T-helper 17 cell (primary cell): ENCODE measurements at regions not wholly inside any gene's neighbourhood (a gene's known extent, or its start where the extent isn't known, plus 50 kb on each side); places are given as distances from the start of the nearest gene placed in this dataset.

Experiments used
- ATAC-seq: fragments of 150-1000 bp; cut with Tn5 transposase; 2 replicates; pipeline ENCODE4 v1.10.0; 2021; ENCODE audit warnings: mild to moderate bottlenecking, moderate library complexity
- DNase-seq, 3 donors: peaks; one replicate each; pipeline versions ENCODE4 v3.0.0 to v3.0.0-alpha.2; 2020 to 2021
- H3K9me3 ChIP-seq: one replicate; pipeline ENCODE4 v1.7.0; 2013; ENCODE audit warnings: low read length, mild to moderate bottlenecking; ENCODE audit not compliant: control insufficient read depth, poor library complexity, severe bottlenecking
- H3K27ac Mint-ChIP-seq: one replicate; pipeline ENCODE4 v1.8.0; 2022; ENCODE audit warnings: mild to moderate bottlenecking, moderate library complexity, mixed read lengths
- H3K27me3 Mint-ChIP-seq: one replicate; pipeline ENCODE4 v1.8.0; 2022; ENCODE audit warnings: mixed read lengths
- H3K36me3 Mint-ChIP-seq: one replicate; pipeline ENCODE4 v1.8.0; 2022; ENCODE audit warnings: low read depth, mixed read lengths
- H3K4me1 Mint-ChIP-seq: one replicate; pipeline ENCODE4 v1.8.0; 2022; ENCODE audit warnings: mild to moderate bottlenecking, mixed read lengths
- H3K4me3 Mint-ChIP-seq: one replicate; pipeline ENCODE4 v1.8.0; 2022; ENCODE audit warnings: mild to moderate bottlenecking, moderate library complexity, mixed read lengths

DNA sequence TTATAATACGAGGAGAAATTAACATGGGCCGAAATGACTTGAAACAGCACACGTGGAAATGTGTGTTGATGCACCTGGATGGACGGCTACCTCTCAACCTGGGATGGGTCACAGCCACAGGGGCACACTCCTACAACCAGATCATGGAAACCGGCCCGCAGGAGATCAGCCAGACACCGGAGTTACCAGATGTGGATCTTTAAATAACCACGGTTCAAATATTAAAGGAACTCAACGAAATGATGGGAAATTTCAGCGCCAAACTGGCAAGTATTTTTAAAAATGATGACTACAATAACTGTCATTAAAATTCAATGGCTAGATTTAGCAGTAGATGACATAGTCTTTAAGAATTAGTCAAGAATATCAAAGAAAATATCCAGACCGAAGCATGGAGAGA lies 166.9 kb upstream of the GPR12 start:
- Mint-ChIP-seq H3K4me1 (peaks cover 6% of the 10 kb centered on the region), H3K4me3 (no peak overlapping the region), H3K27ac (no peak overlapping the region), H3K36me3 (no peaks in the 10 kb centered on the region), H3K27me3 (peaks cover 56% of the 10 kb centered on the region)
- ATAC-seq (no peak), DNase-seq (no peak)
- H3K9me3 ChIP-seq, result no peaks in the 10 kb centered on the region

DNA sequence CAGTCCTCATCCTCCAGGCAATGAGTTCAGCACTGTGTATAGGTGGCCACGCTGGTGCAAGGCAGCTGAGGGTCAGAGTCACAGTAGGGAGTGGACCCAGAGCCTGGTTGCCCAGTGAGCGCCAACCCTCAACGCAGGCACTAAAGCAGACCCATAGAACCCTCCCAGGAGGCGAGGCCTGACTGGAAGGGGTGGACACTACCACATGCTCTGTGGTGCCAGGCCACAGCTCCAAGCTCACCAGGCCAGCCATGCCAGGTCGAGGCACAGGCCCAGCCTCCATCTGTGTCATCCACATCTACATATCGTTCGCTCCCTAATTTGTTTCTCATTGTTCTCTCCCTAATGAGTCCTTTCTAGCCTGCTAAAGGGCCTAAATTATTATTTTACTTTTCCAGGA lies 165.8 kb upstream of the GPR12 start:
- no peaks in the 10 kb centered on the region for H3K36me3 Mint-ChIP-seq
- H3K27ac Mint-ChIP-seq, result no peak overlapping the region
- no peak for ATAC-seq
- no peak for DNase-seq
- peaks cover 6% of the 10 kb centered on the region for H3K4me1 Mint-ChIP-seq
- H3K4me3 Mint-ChIP-seq, result no peak overlapping the region
- peaks cover 66% of the 10 kb centered on the region for H3K27me3 Mint-ChIP-seq
- no peaks in the 10 kb centered on the region for H3K9me3 ChIP-seq

DNA sequence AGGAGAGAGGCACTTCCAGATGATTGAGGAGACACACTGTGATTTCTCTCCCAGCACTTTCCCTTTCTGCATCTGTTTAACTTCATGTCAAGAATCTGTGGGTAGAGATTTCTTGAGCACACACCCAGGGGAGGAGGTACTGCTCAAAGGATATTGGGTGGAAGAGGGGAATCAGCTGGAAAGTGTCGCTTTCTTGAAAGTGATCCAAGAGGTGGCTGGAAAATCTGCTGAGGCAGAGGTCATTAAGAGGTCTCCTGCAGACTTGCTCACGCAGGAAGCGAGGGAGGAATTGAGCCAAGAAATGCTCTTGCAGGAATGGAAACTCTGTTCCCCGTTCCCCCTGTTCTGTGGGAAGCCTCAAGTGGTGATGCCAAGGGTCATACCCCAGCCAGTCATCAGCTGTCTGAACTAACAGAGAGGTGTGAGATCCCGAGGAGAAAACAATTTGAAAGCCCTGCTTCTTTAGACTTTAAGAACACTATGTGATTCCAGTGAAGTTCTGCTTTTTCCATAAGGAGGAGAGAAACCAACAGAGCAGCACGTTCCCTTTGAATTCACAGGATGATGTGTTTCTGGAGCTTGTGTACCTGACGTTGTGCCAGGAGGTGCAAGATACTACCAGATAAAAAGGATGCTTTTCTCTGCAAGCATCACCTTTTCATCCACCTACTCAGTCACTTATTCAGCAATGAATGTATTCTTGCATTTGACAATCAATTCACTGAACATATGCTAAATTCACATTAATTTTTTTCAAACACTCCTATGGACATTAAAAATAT lies 163.4 kb upstream of the GPR12 start:
- H3K9me3 ChIP-seq, result no peaks in the 10 kb centered on the region
- H3K27me3 Mint-ChIP-seq, result peaks cover 77% of the 10 kb centered on the region
- no peaks in the 10 kb centered on the region for H3K36me3 Mint-ChIP-seq
- ATAC-seq (no peak), DNase-seq (no peak)
- H3K4me1 Mint-ChIP-seq, result peaks cover 2% of the 10 kb centered on the region
- H3K27ac Mint-ChIP-seq, result no peak overlapping the region
- no peak overlapping the region for H3K4me3 Mint-ChIP-seq

DNA sequence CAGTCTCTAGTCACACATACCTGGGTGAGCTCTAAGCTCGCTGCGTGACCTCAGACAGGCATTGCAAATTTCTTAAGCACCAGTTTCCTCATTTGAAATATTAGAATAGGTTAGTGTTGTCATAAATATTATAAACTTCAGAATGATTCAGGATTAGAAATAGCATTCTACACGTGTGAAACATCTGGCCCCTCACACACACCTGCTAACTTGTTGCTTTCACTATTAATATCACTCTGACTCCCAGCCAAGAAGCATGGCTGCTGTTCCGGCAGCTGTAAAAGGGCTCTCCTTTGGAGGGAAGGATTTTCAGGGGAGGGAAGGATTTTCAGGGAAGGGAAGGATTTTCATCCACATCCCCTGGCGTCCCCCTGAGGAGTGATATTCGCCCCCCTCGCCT lies 161.3 kb upstream of the GPR12 start:
- DNase-seq, result no peak
- Mint-ChIP-seq H3K27ac (no peak overlapping the region), H3K36me3 (no peaks in the 10 kb centered on the region), H3K4me3 (no peak overlapping the region), H3K27me3 (peaks cover 68% of the 10 kb centered on the region), H3K4me1 (peaks cover 2% of the 10 kb centered on the region)
- H3K9me3 ChIP-seq, result no peaks in the 10 kb centered on the region
- no peak for ATAC-seq

DNA sequence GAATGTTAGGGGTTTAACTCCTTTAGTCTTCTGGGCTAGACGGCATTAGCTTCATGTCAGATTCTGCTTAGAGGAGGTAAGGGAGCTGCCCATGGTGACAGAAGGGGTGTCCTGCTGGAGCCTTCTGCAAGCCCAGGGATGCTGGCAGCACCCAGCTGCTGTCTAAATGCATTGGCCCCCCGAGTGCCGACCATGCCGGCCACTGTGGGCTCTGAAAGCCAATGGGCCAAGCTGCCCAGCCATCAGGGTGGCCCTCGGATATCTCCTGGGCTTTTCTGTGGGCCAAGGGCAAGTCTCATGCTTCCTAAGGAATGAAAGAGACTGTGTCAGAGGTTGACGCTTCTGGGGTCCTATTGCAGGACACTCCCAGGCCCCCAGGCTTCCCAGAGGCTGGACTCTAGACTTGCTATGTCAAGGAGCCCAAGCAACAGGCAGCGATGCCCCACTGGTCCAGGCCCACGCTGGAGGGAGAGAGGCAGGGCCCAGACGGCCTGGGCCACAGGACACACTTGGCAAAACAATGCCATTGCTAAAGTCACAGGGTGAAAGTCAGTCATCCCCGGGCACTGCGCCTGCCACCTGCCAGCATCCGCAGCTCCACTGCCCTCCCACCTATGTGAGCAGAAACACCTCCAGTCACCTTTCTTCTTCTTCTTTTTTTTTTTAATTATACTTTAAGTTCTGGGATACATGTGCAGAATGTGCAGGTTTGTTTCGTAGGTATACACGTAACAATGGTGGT lies 160.2 kb upstream of the GPR12 start:
- H3K9me3 ChIP-seq, result no peaks in the 10 kb centered on the region
- Mint-ChIP-seq H3K4me1 (peaks cover 2% of the 10 kb centered on the region), H3K4me3 (no peak overlapping the region), H3K27me3 (peaks cover 58% of the 10 kb centered on the region), H3K36me3 (no peaks in the 10 kb centered on the region), H3K27ac (no peak overlapping the region)
- no peak for ATAC-seq
- DNase-seq, result no peak

- Mint-ChIP-seq H3K27ac (no peak overlapping the region), H3K4me1 (peaks cover 6% of the 10 kb centered on the region), H3K27me3 (peaks cover 63% of the 10 kb centered on the region), H3K36me3 (no peaks in the 10 kb centered on the region), H3K4me3 (no peak overlapping the region)
- no peaks in the 10 kb centered on the region for H3K9me3 ChIP-seq
- DNase-seq (no peak), ATAC-seq (no peak)
These were observed 159.1 kb upstream of the GPR12 start for GRCh38 chr13:26919732-26920131.

DNA sequence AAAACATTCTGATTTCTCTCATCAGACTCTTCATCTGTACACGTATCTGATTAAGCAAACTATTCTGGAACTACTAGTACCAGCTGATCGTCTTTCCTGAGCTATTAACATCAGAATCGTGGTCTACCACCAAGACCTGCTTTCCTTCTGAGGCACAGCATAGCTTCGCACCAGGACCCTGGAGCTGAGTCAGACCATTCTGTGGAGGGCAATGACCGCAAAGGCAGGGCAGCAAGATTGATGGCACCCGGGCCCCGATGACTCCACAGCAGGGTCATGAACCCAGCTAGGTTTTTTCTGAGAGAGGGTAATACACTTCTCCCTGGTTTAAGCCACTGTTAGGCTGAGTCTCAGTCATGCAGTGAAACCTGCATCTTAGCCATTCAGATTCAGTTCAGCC lies 158.7 kb upstream of the GPR12 start:
- peaks cover 62% of the 10 kb centered on the region for H3K27me3 Mint-ChIP-seq
- H3K4me3 Mint-ChIP-seq, result no peak overlapping the region
- H3K27ac Mint-ChIP-seq, result no peak overlapping the region
- no peaks in the 10 kb centered on the region for H3K36me3 Mint-ChIP-seq
- no peaks in the 10 kb centered on the region for H3K9me3 ChIP-seq
- peaks cover 7% of the 10 kb centered on the region for H3K4me1 Mint-ChIP-seq
- ATAC-seq (no peak), DNase-seq (no peak)

- Mint-ChIP-seq H3K36me3 (no peaks in the 10 kb centered on the region), H3K4me1 (peaks cover 6% of the 10 kb centered on the region), H3K27ac (no peak overlapping the region), H3K27me3 (peaks cover 33% of the 10 kb centered on the region), H3K4me3 (no peak overlapping the region)
- no peak for ATAC-seq
- no peak for DNase-seq
- no peaks in the 10 kb centered on the region for H3K9me3 ChIP-seq
These were observed 154.0 kb upstream of the GPR12 start for GRCh38 chr13:26914624-26915023.

DNA sequence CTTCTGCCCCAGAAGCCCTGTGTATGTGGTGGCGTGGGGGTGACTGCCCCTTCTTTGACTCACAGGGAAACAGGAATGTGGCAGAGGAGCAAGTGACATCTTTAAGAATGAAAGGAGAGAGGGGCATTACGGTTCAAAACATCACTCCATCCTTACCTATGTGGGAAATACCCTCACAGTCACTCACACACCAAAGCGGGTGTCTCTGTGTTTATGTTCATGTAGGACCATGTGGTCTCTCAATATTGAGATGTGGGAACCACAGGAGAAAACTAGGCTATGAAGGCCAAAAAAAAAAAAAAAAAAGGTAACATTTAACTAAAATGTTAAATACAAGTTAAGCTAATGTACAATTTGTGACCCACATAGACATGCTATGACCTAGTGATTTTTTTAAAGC lies 153.6 kb upstream of the GPR12 start:
- Mint-ChIP-seq H3K27ac (no peak overlapping the region), H3K36me3 (no peaks in the 10 kb centered on the region)
- no peak for ATAC-seq

GRCh38 chr13:26910754-26911465 lies 150.3 kb upstream of the GPR12 start:
- Mint-ChIP-seq H3K36me3 (peaks cover 3% of the 10 kb centered on the region), H3K4me1 (peaks cover 6% of the 10 kb centered on the region), H3K27me3 (peaks cover 58% of the 10 kb centered on the region), H3K27ac (no peak overlapping the region), H3K4me3 (no peak overlapping the region)
- ATAC-seq, result no peak
- H3K9me3 ChIP-seq, result no peaks in the 10 kb centered on the region
- no peak for DNase-seq

More for the DNA sequence above, 153.6 kb upstream of the GPR12 start:
- H3K27me3 Mint-ChIP-seq, result peaks cover 33% of the 10 kb centered on the region
- no peak overlapping the region for H3K4me3 Mint-ChIP-seq
- H3K4me1 Mint-ChIP-seq, result peaks cover 6% of the 10 kb centered on the region
- no peak for DNase-seq
- no peaks in the 10 kb centered on the region for H3K9me3 ChIP-seq

DNA sequence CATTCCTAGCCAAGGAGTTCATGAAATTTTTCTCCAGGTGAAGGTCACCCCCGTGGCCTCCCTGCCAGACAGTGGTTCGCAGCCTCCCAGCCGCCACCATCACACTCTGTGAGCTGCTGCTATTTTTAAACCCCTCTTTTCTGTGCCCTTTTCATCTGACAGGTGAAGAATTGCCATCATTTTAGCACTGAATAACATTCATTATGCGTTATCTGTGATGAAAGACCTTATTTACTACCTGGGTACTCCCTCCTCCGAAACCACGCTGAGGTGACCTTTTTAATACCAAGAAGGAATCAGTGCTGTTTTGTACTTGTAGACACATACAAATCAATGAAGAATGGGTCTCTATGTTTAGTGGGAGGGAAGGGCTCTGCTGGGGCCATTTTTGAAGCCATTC lies 148.9 kb upstream of the GPR12 start:
- H3K27me3 Mint-ChIP-seq, result peaks cover 57% of the 10 kb centered on the region
- DNase-seq (no peak), ATAC-seq (no peak)
- H3K36me3 Mint-ChIP-seq, result peaks cover 3% of the 10 kb centered on the region
- H3K27ac Mint-ChIP-seq, result no peak overlapping the region
- no peaks in the 10 kb centered on the region for H3K4me1 Mint-ChIP-seq
- no peaks in the 10 kb centered on the region for H3K9me3 ChIP-seq
- H3K4me3 Mint-ChIP-seq, result no peak overlapping the region

- Mint-ChIP-seq H3K36me3 (peaks cover 3% of the 10 kb centered on the region), H3K27ac (no peak overlapping the region)
These were observed 147.5 kb upstream of the GPR12 start for GRCh38 chr13:26908126-26908525.

GRCh38 chr13:26899202-26899601 lies 138.6 kb upstream of the GPR12 start:
- H3K36me3 Mint-ChIP-seq, result peaks cover 2% of the 10 kb centered on the region

More at GRCh38 chr13:26908126-26908525, 147.5 kb upstream of the GPR12 start:
- ATAC-seq (no peak), DNase-seq (no peak)
- H3K4me1 Mint-ChIP-seq, result no peaks in the 10 kb centered on the region
- H3K9me3 ChIP-seq, result no peaks in the 10 kb centered on the region
- no peak overlapping the region for H3K4me3 Mint-ChIP-seq
- H3K27me3 Mint-ChIP-seq, result peaks cover 57% of the 10 kb centered on the region

More at GRCh38 chr13:26899202-26899601, 138.6 kb upstream of the GPR12 start:
- no peak for DNase-seq
- H3K27me3 Mint-ChIP-seq, result peaks cover 40% of the 10 kb centered on the region
- no peak for ATAC-seq
- no peak overlapping the region for H3K27ac Mint-ChIP-seq
- H3K9me3 ChIP-seq, result no peaks in the 10 kb centered on the region
- H3K4me1 Mint-ChIP-seq, result no peaks in the 10 kb centered on the region
- no peak overlapping the region for H3K4me3 Mint-ChIP-seq
